ENCODE measurements at regions not wholly inside any gene's neighbourhood (a gene's known extent, or its start where the extent isn't known, plus 50 kb on each side); places are given as distances from the start of the nearest gene placed in this dataset.
"Not testable (repeated sequence)": the region's sequence is repeated elsewhere in the genome, so short reads cannot be mapped to it uniquely, and the experiment has no call there.

DNA sequence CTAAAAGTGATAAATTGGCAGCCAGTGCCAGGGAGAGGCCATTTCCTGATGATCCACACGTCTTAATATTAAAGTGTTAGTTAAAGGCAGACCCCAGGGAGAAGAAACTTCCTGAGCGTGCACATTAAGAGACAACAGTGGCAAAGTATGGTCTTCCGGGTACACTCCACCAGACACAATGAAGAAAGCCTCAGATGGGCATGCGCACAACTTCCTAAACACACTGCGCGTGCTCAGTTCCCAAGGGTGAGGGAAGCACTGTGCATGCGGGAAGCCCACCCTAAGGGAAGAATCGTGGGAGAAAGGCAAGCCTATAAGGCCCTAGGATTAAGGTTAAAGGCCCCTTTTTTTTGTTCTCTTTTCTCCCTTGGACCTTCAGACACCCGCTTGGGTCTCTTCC lies 140.7 kb upstream of the CDKN3 start:
- DNase-seq (ENCODE audit: low spot score): no peak

DNA sequence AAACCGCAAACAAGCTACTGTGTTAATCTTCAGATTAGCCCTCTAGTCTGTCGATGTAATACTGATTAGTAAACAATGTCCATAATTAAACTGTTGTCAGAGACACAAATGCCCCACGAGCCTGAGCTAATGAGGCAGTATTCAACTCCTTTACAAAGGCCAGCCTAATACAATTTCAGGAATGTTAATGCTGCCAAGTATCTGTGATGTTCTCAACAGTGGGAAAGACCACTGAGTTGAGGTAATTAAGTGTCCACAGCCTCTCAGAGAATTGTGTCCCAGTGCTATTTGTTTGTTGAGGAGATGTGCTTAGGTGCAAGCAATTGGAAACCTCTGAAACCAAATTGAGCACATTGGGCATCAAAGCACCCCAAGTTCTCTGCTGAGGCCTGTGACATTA lies 139.4 kb upstream of the CDKN3 start:
- DNase-seq (ENCODE audit: low spot score): no peak

DNA sequence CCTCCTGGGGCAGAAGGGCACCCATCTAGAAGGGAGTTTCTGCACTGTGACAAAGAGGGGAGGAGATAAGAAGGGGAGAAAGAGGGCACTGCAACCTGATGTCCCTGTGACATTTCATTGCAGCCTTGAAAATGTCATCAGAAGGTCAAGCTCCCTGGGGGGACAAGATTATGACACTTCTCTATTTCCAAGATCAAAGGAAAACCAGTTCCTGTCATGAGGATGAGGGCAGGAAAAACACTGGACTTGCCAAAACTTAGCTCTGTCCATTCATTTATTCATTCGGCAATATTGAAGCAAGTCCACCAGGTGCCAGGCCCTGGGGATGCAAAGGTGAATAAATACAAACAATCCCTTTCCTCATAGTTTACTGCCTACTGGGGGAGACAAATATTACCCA lies 138.4 kb upstream of the CDKN3 start:
- no peak for DNase-seq (ENCODE audit: low spot score)

DNA sequence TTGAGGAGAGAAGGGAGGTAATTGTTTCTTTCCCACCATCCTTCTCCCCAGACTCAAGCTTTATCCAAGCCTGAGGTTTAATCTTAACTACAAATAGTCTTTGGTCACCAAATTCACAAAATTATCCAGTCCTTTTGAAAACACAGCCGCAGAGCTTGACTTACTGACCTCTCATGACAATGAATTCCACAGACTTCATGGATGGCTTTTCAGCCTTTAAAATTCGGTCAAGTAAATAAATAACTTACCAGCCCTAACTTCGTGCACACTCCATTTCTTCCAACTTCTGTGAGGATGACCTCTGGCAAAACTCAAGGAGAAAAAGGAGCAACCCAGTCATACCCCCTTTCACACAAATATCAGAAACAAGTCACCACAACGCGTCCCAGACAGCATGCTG lies 137.0 kb upstream of the CDKN3 start:
- no peak for DNase-seq (ENCODE audit: low spot score)

DNA sequence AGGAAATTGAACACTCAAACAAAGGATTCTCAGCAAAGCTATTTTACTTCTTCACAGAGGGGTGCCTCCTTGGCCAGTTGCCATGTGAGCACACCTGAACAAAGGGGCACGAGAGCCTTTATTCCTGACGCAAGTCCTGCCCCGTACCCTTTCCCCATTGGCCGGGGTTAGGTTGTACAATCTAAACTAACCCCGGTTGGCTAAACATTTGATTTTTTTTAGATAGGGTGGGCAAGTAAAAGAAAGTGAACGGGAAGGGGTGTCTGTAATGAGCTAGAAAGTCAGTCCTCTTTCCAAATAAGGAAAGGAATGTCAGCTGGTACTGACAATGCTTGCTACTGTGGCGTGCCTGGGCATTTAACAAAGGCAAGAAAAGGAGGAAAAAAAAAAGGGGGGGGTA lies 135.5 kb upstream of the CDKN3 start:
- DNase-seq (ENCODE audit: low spot score): no peak

DNA sequence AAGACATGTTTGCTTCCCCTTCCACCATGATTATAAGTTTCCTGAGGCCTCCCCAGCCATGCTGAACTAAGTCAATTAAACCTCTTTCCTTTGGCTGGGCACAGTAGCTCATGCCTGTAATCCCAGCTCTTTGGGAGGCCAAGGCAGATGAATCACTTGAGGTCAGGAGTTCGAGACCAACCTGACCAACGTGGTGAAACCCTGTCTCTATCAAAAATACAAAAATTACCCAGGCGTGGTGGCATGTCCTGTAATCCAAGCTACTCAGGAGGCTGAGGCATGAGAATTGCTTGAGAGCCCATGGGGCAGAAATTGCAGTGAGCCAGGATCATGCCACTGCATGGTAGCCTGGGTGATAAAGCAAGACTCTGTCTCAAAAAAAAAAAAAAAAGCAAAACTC lies 130.2 kb upstream of the CDKN3 start:
- DNase-seq (ENCODE audit: low spot score): not testable (repeated sequence)

DNA sequence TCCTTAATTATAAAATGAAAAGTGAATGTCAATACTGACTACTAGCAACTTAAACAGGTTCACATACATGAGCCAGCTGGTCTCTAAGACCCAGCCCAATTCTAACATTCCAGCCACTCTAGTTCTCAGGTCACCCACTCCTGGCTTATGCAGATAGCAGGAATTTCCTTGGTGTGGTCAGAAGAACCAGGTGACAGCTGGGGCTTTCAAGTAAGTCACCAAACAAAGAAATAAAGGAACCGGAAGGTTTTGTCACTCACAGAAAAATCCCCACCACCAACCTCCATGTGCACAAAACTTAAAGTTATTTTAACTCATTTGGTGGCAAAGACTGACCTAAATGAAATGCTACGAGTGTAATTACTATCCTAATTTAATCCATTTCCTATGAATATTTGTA lies 129.6 kb upstream of the CDKN3 start:
- DNase-seq (ENCODE audit: low spot score): no peak

DNA sequence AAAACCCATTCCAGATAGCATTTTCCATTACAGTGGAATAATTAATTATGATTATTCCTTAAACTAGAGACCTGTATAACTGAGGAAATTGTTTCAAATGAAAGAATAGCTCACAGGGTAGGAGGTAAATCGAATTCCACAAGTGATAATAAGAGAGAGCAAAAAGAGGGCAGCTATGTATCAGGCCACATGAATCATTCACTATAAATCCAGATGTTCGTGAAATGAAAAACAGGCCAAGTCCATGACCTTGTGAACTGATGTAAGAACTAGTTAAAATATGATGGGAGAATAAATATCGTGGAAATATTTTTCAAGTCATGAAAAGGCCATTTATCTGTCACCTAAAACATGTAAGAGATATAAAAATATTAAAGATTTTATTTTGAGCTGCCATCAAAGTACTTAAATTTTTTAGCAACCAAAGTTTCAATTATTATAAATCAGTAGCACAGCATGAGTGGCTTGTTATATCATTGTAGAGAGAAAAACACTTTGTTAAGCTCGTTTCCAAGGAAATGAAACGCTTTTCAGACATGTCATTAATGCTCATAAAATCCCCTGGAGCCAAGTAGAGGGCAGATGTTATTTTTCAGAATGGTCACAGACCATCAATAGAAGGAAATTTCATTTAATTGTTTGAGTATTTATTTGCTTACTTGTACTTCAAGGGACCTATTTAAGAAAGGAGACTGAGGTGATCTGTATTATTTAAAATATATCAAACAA lies 120.6 kb upstream of the CDKN3 start:
- DNase-seq (ENCODE audit: low spot score): no peak

DNA sequence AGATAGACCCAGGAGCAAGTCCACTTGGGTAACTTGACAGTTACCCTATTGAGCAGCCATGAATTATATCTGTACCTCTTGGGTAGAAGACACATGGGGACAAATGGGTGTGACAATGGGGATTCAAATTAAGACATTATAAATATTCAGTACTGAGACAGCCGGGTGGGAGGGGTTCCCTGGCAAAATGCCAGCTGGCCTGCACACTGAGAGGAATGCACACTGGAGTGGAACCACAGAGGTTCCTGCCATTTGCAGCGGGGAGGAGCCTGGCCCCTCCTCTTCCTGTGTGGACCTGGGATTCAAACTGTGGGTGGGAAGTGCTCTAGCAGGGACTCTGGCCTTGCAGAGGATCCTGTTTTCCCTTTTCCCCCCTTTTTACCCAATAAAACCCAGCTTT lies 118.7 kb upstream of the CDKN3 start:
- DNase-seq (ENCODE audit: low spot score): no peak

DNA sequence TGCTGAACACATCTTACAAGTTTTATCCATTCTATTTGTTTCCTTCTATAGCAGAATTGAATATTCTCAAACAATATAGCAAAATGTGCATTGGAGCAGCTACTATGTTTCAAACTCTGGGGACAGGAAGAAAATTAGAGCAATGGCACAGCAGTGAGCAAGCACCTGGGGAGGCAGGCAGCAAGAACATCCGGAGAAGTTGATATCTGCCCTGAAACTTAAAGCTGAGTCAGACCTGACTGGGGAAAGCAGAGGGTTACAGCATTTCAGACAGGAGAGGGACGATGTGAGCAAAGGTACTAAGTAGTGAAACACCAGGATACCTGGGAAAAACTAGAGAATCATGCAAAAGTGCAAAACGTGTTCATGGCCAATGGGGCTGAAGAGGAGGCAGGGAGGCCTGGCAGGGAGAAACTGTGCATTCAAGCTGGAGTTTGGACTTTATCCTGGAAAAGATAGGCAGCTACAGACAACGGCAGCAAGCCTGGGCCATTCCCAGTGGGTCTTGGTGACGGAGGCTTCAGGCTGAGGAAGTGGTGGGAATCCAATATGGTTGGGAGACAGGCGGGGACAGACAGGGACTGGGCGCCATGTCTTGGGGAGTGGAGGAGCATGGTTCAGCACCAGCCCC lies 118.0 kb upstream of the CDKN3 start:
- DNase-seq (ENCODE audit: low spot score): no peak

DNA sequence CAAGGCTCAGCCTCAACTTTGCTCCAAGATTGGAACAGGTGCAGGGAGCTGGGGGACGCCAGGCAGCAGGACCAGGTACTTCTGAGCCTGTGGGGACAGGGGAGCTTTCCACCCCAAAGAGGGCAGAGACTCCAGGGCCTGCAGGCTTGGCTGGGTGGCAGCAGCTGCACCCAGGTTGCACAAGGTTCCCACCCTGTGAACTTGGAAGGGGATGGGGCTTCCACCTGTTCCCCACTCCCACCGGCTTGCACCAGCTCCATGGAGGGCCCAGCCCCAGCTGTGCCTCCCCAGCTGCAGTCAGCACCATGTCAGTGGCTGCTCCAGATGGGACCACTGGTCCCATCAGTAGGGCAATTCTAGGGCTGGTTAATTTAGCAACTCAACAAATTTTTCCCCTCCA lies 114.0 kb upstream of the CDKN3 start:
- no peak for DNase-seq (ENCODE audit: low spot score)

DNA sequence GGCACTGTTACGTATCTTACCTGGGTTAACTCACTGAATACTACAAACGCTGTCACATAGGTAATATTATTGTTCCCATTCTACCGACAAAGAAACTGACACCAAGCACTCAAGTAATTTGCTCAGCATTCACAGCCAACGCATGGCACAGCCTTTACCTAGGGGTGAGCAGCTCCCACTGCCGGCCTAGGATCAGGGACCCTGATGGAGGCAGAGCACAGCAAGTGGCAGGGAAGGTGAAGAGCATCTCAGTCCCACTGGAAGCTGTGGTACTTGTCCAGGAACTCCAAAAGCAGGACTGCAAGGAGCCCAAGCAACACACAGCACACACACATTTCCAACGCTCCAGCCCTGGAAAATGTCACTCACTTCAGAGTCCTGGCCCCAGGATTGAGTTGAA lies 111.8 kb upstream of the CDKN3 start:
- no peak for DNase-seq (ENCODE audit: low spot score)

DNA sequence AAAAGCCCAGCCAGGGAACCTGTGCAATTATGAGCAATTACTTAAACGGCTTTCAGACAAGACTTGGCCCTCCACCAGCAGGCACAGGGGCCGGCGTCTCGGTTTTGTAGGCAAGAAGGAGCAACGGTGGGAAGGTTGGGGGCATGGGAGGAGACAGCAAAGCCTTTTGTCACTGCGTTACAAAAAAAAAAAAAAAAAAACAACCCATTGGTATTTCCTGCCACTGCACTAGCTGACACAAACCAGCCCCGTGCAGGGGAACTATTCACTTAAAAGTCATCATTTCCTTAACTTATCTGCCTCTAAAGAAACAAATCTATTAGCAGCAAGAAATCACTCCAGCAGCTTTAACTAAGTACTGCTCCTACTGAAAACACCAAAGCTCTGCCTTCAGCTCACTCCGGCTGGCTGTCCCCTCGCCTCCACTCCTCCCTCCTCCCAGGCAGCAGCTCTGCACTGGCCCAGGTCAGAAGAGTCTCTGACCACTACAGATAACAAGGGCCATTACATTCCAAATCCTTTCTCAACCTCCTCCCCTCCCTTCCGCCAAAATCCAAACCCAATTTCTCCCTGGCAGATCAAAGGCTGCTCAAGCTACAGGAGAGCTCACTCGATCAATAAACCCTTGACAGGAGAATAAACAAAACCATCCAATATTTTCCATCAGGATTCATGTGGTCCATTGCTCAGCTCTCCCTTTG lies 105.2 kb upstream of the CDKN3 start:
- peak; percentile 12 for DNase-seq (ENCODE audit: low spot score)

DNA sequence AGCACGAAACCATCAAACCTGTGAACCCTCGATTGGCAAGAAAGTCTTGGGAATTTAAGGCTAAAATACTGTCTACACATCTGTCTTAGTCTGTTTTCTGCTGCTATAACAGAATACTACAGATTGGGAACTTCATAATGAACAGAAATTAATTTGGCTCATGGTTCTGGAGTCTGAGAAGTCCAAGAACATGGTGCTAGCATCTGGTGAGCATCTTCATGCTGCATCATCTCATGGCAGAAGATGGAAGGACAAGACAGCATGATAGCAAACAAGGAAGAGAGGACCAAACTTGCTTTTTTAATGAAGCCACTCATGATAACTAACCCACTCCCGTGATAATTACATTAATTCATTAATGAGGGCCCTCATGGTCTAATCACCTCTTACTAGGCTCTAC lies 102.0 kb upstream of the CDKN3 start:
- DNase-seq (ENCODE audit: low spot score): no peak

DNA sequence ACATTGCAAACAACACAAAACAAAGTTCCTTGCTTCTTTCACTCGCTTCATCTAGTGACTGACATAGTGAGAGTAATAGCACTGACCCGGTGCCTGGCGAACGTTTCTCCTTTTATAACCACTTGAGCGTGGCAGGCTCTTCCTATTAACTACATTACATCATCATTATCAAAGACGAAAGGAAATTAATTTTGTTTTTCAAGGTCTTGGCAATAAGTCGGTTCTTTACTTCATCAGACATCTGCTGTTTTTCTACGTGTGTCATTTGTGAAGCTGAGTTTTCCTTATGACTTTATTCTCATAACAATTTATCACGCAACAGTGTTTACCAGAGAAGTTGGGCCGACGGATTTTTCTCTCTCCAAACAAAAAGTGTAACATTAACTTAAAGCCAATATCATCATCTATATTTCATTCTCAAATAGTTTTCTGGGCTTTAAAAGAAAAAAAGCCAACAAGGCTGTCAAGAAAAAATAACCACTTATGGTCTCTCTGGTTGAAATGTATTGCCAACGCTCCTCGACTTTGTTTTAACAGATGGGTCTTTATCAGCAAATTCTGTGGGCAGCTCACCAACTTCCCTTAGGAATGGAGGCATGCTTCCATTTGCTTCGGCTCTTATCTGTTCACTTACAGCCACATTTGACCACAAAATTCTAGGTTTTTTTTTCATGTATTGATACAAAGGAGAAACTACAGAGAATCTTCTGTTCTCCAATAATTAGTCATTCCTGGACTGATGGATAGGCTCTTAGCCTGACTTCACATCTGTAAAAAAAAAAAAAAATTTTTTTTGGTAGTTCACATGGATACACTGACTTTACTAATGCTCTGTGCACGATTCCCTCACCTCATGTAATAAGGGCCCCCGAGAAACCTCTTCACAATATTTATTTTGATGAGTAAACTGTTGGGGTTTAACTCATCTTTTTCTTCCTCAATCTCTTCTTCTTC lies 97.1 kb upstream of the CDKN3 start:
- no peak for DNase-seq (ENCODE audit: low spot score)

DNA sequence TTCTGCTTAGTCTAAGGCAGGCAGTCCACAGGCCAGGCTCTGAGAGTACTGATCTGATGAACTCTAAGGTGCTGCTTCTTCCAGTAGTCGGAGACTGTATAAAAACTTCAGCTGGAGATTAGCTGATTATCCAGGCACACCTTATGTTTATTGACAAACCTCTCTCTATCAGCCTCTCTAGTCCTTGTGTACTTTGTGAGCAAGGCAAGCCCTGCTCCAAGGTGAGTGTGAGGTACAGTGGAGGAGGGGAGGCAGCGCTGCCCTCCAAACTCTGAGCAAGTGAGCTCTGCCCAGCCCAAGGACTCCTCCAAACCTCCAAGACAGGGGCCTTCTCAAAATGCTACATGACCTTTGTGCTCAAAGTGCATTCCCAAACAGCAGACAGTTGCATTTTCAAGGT lies 95.9 kb upstream of the CDKN3 start:
- DNase-seq (ENCODE audit: low spot score): no peak

DNA sequence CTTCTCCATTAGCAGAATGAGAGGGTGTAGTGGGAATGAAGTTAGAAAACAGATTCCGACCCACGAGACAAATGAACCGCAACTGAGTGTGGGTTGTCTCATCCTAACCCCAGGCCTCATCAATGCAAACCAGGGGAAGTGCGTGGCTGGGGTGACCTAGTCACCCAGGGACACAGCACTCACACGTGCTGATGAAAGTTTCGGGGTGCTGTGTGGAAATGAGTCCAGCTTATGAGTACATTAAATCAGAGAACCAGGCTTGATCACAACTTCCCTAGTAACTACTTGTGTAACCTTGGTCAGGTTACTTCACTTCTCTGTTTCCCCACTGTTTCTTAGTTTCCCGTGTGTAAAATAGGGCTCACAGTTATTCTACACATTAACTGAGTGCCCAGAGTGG lies 95.4 kb upstream of the CDKN3 start:
- no peak for DNase-seq (ENCODE audit: low spot score)

DNA sequence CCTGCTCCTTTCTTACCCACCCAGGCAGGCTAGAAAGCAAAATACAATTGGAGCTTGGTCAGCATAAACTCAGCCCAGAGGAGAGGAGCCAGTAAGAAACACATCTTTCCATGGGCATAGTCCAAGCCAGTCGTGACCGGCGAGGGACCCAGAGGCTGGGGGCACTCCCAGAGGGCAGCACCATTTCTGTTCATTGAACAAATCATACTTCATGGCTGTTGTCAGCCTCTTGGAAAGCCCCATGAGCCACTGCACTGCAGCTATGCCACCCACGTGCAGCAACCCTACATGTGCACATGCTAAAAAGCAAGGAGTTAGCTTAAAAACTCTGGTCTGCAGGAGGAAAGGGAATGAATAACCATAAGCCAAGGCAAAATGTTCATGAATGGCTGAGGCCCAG lies 90.0 kb upstream of the CDKN3 start:
- DNase-seq (ENCODE audit: low spot score): no peak

DNA sequence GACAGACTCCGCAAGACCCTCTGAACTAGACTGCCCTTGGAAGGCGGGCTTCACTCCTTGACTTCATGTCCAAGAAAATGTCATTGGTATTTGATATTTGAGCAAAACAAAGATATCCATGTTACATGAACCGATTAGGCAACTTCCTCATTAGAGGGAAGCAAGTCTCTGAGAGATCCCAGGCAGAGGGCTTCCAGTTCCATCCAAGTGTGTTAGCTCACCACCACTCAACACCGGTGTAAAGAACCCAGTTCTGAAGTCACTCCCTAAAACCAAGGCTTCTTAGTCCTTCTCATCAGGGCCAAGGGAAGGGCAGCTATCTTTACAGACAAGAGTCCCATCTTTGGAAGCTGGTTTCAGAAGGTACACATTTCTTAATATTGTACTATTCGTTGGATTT lies 87.2 kb upstream of the CDKN3 start:
- no peak for DNase-seq (ENCODE audit: low spot score)

DNA sequence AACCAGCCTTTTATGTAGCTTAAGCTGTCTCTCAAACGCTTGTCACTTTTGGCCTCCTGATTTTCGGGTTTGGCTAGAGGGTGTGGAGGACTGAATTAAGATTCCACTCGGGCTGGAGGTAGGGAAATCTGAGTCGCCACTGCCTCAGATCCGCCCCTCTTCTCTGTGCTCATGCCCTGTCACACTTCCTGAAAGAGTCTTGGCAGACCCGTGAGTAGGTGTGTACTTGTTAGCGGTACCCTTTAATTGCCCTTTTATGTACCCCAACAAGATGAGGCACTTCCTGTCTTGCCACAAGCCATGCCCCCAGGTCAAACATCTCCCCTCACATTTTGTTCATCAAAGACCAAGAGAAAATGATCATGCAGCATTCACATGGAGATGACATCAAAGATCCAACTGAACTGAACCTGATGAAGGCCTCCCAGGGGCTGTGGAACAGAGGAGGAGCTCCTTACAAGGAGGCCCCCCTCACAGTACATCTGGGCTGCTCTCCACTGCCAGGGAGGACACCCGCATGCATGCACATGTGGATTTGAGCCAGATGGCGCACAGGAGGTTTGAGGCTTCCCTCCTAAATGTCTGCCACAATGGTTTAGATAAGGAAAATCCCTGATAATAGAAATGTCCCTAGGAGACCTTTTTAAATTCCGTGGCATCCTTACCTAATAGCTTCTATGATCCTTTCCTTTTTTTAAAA lies 86.5 kb upstream of the CDKN3 start:
- no peak for DNase-seq (ENCODE audit: low spot score)

DNA sequence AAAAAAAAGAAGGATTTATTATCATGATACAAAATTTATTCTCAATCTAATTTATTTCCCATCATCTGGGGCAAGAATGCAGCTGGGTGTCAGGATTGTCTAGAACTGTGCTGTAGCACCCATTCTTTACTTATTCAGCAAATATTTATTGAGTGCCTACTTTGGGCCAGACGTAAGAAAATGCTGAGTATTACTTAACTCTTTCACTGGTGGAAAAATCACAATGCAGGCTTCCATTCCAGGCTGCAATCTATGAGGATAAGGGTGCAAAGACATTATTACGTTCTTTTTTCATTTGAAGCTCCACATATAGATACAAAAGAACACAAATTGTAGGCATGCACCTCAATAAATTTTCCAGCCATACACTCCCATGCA lies 86.0 kb upstream of the CDKN3 start:
- DNase-seq (ENCODE audit: low spot score): no peak

Measured in GM03348 (cell line).